UCSD-AML1 (cell line): ENCODE measurements at regions not wholly inside any gene's neighbourhood (a gene's known extent, or its start where the extent isn't known, plus 50 kb on each side); places are given as distances from the start of the nearest gene placed in this dataset.

Experiments
- DNase-seq: peaks from one replicate; lab custom pipeline; 2025; ENCODE audit not compliant: unreplicated experiment; lab: John Stamatoyannopoulos, UW

- DNase-seq, result no peak
Observed at GRCh38 chr6:128672023-128672422, 151.6 kb upstream of the PTPRK start.

- no peak for DNase-seq
Observed at GRCh38 chr6:128667339-128667858, 147.0 kb upstream of the PTPRK start.

GRCh38 chr6:128666405-128666804 is 146.0 kb upstream of the PTPRK start:
- no peak for DNase-seq

- DNase-seq, result no peak
Observed at GRCh38 chr6:128663238-128663637, 142.8 kb upstream of the PTPRK start.

GRCh38 chr6:128659878-128660622 is 139.7 kb upstream of the PTPRK start:
- DNase-seq, result no peak

- no peak for DNase-seq
Observed at GRCh38 chr6:128659276-128659675, 138.9 kb upstream of the PTPRK start.

- DNase-seq, result no peak
Observed at GRCh38 chr6:128657181-128657580, 136.8 kb upstream of the PTPRK start.

GRCh38 chr6:128655978-128656498 is 135.6 kb upstream of the PTPRK start:
- DNase-seq, result no peak

- no peak for DNase-seq
Observed at GRCh38 chr6:128648022-128648598, 127.7 kb upstream of the PTPRK start.

- DNase-seq, result no peak
Observed at GRCh38 chr6:128642132-128642531, 121.7 kb upstream of the PTPRK start.

GRCh38 chr6:128641703-128642102 is 121.3 kb upstream of the PTPRK start:
- no peak for DNase-seq

- DNase-seq, result no peak
Observed at GRCh38 chr6:128638817-128639216, 118.4 kb upstream of the PTPRK start.

- DNase-seq, result no peak
Observed at GRCh38 chr6:128635219-128635618, 114.8 kb upstream of the PTPRK start.

GRCh38 chr6:128632131-128632530 is 111.7 kb upstream of the PTPRK start:
- no peak for DNase-seq

- no peak for DNase-seq
Observed at GRCh38 chr6:128631031-128631430, 110.6 kb upstream of the PTPRK start.

GRCh38 chr6:128630213-128630612 is 109.8 kb upstream of the PTPRK start:
- DNase-seq, result no peak

GRCh38 chr6:128617285-128617684 is 96.9 kb upstream of the PTPRK start:
- no peak for DNase-seq

- no peak for DNase-seq
Observed at GRCh38 chr6:128616342-128616741, 95.9 kb upstream of the PTPRK start.

GRCh38 chr6:128606611-128607010 is 86.2 kb upstream of the PTPRK start:
- no peak for DNase-seq

GRCh38 chr6:128605961-128606360 is 85.6 kb upstream of the PTPRK start:
- no peak for DNase-seq

GRCh38 chr6:128601060-128601459 is 80.7 kb upstream of the PTPRK start:
- no peak for DNase-seq

- DNase-seq, result peak; percentile 34
Observed at GRCh38 chr6:128600397-128600951, 80.1 kb upstream of the PTPRK start.
